Upper lobe of right lung (tissue), 1 donor: ENCODE measurements at regions not wholly inside any gene's neighbourhood (a gene's known extent, or its start where the extent isn't known, plus 50 kb on each side); places are given as distances from the start of the nearest gene placed in this dataset.

ENCODE experiments used
- ATAC-seq: fragments of 200-7000 bp; cut with Tn5 transposase; one replicate; pipeline ENCODE4 v1.9.1; 2020; ENCODE audit warnings: mild to moderate bottlenecking, moderate library complexity
- DNase-seq: peaks from one replicate; pipeline ENCODE4 v3.0.0-alpha.2; 2020
- H3K27ac ChIP-seq: fragments of 200-600 bp; one replicate; pipeline ENCODE4 v1.8.0; 2022
- H3K27me3 ChIP-seq: fragments of 200-600 bp; one replicate; pipeline ENCODE4 v1.8.0; 2022; ENCODE audit warnings: mild to moderate bottlenecking
- H3K36me3 ChIP-seq: fragments of 200-600 bp; one replicate; pipeline ENCODE4 v1.8.0; 2022
- H3K4me1 ChIP-seq: fragments of 200-600 bp; one replicate; pipeline ENCODE4 v1.8.0; 2022
- H3K4me3 ChIP-seq: fragments of 200-600 bp; one replicate; pipeline ENCODE4 v1.8.0; 2022; ENCODE audit warnings: mild to moderate bottlenecking
- H3K9me3 ChIP-seq: fragments of 200-600 bp; one replicate; pipeline ENCODE4 v1.8.0; 2022
- intact Hi-C: fragments of 100-400 bp; cut with DNase I; formaldehyde crosslinking; loops from one replicate; pipeline ENCODE4 v1.11.0; 2022
- TF ChIP-seq, protein P1 (sequence below): fragments of 200-600 bp; IDR thresholded peaks from one replicate; pipeline ENCODE4 v1.8.0; 2022; ENCODE audit warnings: antibody characterized with exemption
- donor health status: DM: no; HTN: yes; CAD: no; lungs with severe emphysema.

DNA sequence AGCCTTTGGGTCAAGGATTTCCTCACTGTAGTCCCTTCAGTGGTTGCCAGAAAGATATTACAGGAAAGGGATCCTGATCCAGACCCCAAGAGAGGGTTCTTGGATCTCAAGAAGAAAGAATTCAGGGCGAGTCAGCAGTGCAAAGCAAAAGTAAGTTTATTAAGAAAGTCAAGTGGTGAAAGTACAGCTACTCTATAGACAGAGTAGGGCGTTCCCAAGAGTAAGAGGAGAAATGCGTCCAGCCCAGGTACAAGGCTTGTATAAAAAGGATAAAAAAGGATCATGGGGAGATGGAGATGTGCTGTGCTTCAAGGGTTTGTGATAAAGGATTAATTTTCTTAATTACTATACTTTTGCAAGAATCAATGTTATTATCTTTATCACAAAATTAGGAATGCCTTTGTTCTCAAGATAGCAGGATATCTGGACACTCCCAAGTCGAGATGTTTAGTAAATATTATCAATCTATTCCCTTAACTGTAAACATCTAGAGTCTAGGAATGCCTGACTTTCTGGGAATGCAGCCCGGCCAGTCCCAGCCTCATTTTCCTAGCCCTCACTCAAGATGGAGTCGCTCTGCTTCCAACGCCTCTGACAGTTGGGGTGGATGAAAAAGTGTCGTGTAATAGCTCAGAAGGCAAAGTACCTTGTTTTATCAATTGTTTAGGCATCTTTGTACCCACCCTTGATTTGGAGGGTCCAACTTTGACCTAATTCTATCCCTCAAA, 360.7 kb downstream of the GPM6A start:
- no peaks in the 10 kb centered on the region for H3K36me3 ChIP-seq
- H3K27ac ChIP-seq: peak overlapping the region; percentile 3
- no peaks in the 10 kb centered on the region for H3K27me3 ChIP-seq
- H3K4me1 ChIP-seq: no peaks in the 10 kb centered on the region
- H3K9me3 ChIP-seq: no peaks in the 10 kb centered on the region
- ATAC-seq (peak; percentile 33), DNase-seq (no peak)
- TF ChIP-seq, protein P1, sequence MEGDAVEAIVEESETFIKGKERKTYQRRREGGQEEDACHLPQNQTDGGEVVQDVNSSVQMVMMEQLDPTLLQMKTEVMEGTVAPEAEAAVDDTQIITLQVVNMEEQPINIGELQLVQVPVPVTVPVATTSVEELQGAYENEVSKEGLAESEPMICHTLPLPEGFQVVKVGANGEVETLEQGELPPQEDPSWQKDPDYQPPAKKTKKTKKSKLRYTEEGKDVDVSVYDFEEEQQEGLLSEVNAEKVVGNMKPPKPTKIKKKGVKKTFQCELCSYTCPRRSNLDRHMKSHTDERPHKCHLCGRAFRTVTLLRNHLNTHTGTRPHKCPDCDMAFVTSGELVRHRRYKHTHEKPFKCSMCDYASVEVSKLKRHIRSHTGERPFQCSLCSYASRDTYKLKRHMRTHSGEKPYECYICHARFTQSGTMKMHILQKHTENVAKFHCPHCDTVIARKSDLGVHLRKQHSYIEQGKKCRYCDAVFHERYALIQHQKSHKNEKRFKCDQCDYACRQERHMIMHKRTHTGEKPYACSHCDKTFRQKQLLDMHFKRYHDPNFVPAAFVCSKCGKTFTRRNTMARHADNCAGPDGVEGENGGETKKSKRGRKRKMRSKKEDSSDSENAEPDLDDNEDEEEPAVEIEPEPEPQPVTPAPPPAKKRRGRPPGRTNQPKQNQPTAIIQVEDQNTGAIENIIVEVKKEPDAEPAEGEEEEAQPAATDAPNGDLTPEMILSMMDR: no peak
- no peak overlapping the region for H3K4me3 ChIP-seq
- intact Hi-C loops: no loop called here

DNA sequence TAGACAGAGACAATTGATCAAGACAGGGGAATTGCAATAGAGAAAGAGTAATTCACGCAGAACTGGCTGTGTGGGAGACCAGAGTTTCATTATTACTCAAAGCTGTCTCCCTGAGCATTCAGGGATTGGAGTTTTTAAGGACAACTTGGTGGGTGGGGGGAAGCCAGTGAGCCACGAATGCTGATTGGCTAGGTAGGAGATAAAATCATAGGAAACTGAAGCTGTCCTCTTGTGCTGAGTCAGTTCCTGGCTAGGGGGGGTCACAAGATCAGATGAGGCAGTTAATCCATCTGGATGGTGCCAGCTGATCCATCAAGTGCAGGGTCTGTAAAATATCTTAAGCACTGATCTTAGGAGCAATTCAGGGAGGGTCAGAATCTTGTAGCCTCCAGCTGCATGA, 358.6 kb downstream of the GPM6A start:
- ATAC-seq: no peak
- Histone ChIP-seq H3K4me1 (no peaks in the 10 kb centered on the region), H3K36me3 (no peaks in the 10 kb centered on the region), H3K9me3 (no peaks in the 10 kb centered on the region), H3K27ac (no peak overlapping the region), H3K4me3 (no peak overlapping the region), H3K27me3 (no peaks in the 10 kb centered on the region)
- no peak for DNase-seq
- intact Hi-C loops: no loop called here
- TF ChIP-seq, protein P1: no peak

DNA sequence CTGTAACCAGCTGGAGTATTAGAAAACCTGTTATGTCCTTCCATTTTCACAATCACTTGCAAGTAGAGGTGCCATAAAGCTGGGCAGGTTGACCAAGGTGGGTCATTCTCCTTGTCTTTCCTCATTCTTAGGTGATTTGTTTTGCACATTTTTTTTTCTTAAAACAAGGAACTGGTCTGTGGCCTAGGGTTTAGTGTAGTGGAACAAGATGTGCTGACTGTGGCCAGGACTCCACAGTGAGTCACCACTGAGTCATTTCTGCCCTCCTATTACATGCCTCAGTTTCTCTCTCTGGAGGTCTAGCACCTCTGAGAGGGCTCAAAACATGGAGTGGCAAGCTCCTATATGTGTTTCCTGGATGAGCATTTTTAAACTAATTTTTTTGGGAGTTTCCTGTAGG, 355.9 kb downstream of the GPM6A start:
- TF ChIP-seq, protein P1: no peak
- Histone ChIP-seq H3K4me1 (no peaks in the 10 kb centered on the region), H3K4me3 (no peak overlapping the region), H3K27me3 (no peaks in the 10 kb centered on the region), H3K9me3 (no peaks in the 10 kb centered on the region), H3K27ac (no peak overlapping the region), H3K36me3 (no peaks in the 10 kb centered on the region)
- no peak for DNase-seq
- ATAC-seq: no peak
- intact Hi-C loops: no loop called here

DNA sequence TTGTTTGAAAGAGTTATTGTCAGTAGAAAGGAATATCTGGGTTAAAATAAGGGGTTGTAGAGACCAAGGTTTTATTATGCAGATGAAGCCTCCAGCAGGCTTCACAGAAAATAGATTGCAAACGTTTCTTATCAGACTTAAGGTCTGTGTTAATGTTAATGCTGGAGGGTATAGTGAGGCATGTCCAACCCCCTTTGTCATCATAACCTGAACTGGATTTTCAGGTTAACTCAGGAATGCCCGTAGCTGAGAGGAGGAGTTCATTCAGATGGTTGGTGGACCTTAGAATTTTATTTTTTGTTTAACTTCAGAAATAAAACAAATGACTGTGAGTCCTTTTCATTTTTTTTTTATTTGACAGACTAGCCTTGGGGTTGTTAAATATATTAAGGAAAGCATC, 354.1 kb downstream of the GPM6A start:
- no peak overlapping the region for H3K4me3 ChIP-seq
- H3K27ac ChIP-seq: no peak overlapping the region
- DNase-seq: no peak
- H3K36me3 ChIP-seq: no peaks in the 10 kb centered on the region
- no peaks in the 10 kb centered on the region for H3K9me3 ChIP-seq
- intact Hi-C loops: no loop called here
- no peaks in the 10 kb centered on the region for H3K27me3 ChIP-seq
- no peaks in the 10 kb centered on the region for H3K4me1 ChIP-seq
- TF ChIP-seq, protein P1: no peak
- no peak for ATAC-seq

DNA sequence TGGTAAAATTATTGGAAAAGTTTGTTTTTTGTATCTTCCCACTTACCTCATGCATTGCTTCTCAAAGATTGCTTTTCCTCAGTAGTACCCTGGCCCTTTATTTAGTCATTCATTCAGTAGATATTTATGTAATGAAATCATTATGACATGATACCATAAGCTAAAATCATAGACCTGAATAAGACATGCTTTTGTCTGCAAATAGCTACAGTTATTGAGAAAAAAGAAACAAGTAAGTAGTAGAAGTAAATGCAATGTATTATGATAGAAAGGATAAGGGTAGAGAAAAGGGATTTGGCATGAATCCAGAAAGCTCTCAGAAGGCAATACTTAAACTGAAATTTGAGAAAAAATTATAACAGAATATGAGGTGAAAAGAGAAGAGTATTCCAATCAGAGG, 352.5 kb downstream of the GPM6A start:
- Histone ChIP-seq H3K36me3 (no peaks in the 10 kb centered on the region), H3K9me3 (no peaks in the 10 kb centered on the region), H3K27ac (no peak overlapping the region), H3K4me1 (no peaks in the 10 kb centered on the region), H3K27me3 (no peaks in the 10 kb centered on the region), H3K4me3 (no peak overlapping the region)
- TF ChIP-seq, protein P1: no peak
- intact Hi-C loops: no loop called here
- ATAC-seq: no peak
- DNase-seq: no peak

DNA sequence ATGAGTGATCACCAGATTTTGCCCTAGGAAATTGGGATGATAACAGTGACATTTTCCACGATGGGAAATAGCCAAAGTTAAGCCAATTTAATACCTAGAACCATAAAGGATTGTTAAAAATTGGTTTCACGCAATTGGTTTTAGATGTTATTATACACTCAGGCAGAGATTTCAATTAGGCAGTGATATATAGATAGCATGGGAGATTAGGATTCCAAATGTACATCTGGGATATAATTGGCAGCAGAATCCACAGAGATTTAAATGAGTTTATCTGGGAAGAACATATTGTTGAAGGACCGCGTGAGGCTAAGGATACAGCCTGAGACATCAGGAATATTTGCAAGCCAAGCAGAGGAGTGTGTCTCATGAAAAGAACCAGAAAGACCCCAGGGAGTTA, 351.6 kb downstream of the GPM6A start:
- intact Hi-C loops: no loop called here
- Histone ChIP-seq H3K4me3 (no peak overlapping the region), H3K9me3 (no peaks in the 10 kb centered on the region), H3K4me1 (no peaks in the 10 kb centered on the region), H3K36me3 (no peaks in the 10 kb centered on the region), H3K27me3 (no peaks in the 10 kb centered on the region), H3K27ac (no peak overlapping the region)
- TF ChIP-seq, protein P1: no peak
- no peak for DNase-seq
- no peak for ATAC-seq
